Endothelial cell of umbilical vein (primary cell): ENCODE measurements at regions not wholly inside any gene's neighbourhood (a gene's known extent, or its start where the extent isn't known, plus 50 kb on each side); places are given as distances from the start of the nearest gene placed in this dataset.

ENCODE experiments used
- BruUV-seq: library from RNA; stranded (reverse); fragments of 400-500 nt; replicated peaks from 2 replicates; lab custom pipeline; 2021; lab: Mats Ljungman, UMichigan
- CTCF ChIA-PET: fragments of 300-600, 350-600 bp; sonication (Branson Sonifier 250); formaldehyde crosslinking; loops from one replicate; lab custom pipeline; 2021; ENCODE audit warnings: antibody characterized with exemption, inconsistent platforms; lab: Charles Lee
- POLR2A ChIA-PET: fragments of 300-600, 350-600 bp; sonication (Branson Sonifier 250); formaldehyde crosslinking; loops from one replicate; lab custom pipeline; 2021; ENCODE audit warnings: antibody characterized with exemption, inconsistent platforms; lab: Charles Lee
- DNase-seq: peaks from one replicate; pipeline ENCODE4 v3.0.0-alpha.2; 2011; ENCODE audit warnings: low read depth, low spot score
- FAIRE-seq: peaks from 2 replicates; lab custom pipeline; 2011; peaks lifted over from hg19 to GRCh38; lab: Jason Lieb, UNC
- H2AFZ ChIP-seq: 2 replicates; pipeline ENCODE4 v1.6.0; 2012; ENCODE audit warnings: low read depth, low read length, control low read depth, inconsistent platforms
- H3K27ac ChIP-seq: 2 replicates; pipeline ENCODE4 v1.5.1; 2011; ENCODE audit warnings: low read depth, mild to moderate bottlenecking, control low read depth, low read length, moderate library complexity; ENCODE audit not compliant: insufficient read depth
- H3K27me3 ChIP-seq, 2 experiments: 2 replicates each; pipeline versions ENCODE4 v1.6.0 to v1.6.1; 2011; ENCODE audit warnings: low read length in 2 of 2, mixed read lengths in 1 of 2; ENCODE audit not compliant: control insufficient read depth in 2 of 2, insufficient read depth in 2 of 2
- H3K36me3 ChIP-seq, 2 experiments: 2 replicates in 1 of 2; 3 replicates in 1 of 2; pipeline ENCODE4 v1.5.1; 2011; ENCODE audit warnings: low read length in 2 of 2, mild to moderate bottlenecking in 1 of 2, moderate library complexity in 1 of 2; ENCODE audit not compliant: control insufficient read depth in 2 of 2, insufficient read depth in 2 of 2; ENCODE audit errors: extremely low read depth in 1 of 2
- H3K4me1 ChIP-seq: 3 replicates; pipeline ENCODE4 v1.5.1; 2011; ENCODE audit warnings: mild to moderate bottlenecking, low read length; ENCODE audit not compliant: control insufficient read depth, insufficient read depth; ENCODE audit errors: extremely low read depth
- H3K4me2 ChIP-seq: 2 replicates; pipeline ENCODE4 v1.6.1; 2011; ENCODE audit warnings: low read length, control low read depth, mixed read lengths; ENCODE audit not compliant: insufficient read depth
- H3K4me3 ChIP-seq, 3 experiments: fragments of 200-600 bp in 1 of 3; sonication (generic), shearing (Covaris generic) in 1 of 3; replicated peaks in 1 of 3; 2 replicates each; pipeline ENCODE4 v1.5.1; 2011 to 2016; ENCODE audit warnings: control low read depth in 3 of 3, low read length in 3 of 3, mild to moderate bottlenecking in 2 of 3, inconsistent platforms in 1 of 3, low read depth in 1 of 3, moderate library complexity in 1 of 3; ENCODE audit not compliant: insufficient read depth in 1 of 3
- H3K79me2 ChIP-seq: 2 replicates; pipeline ENCODE4 v1.6.0; 2012; ENCODE audit warnings: low read length, inconsistent platforms; ENCODE audit not compliant: control insufficient read depth, insufficient read depth
- H3K9ac ChIP-seq: replicated peaks from 2 replicates; pipeline ENCODE3; 2011; ENCODE audit warnings: low read length, control low read depth; ENCODE audit not compliant: insufficient read depth; ENCODE audit errors: extremely low read depth
- H3K9me1 ChIP-seq: replicated peaks from 3 replicates; pipeline ENCODE4 v1.6.0; 2011; ENCODE audit warnings: mild to moderate bottlenecking, low read length; ENCODE audit not compliant: control insufficient read depth, insufficient read depth; ENCODE audit errors: extremely low read depth
- H3K9me3 ChIP-seq: replicated peaks from 2 replicates; pipeline ENCODE4 v1.5.1; 2012; ENCODE audit warnings: low read length, inconsistent platforms; ENCODE audit not compliant: control insufficient read depth, insufficient read depth
- H4K20me1 ChIP-seq: replicated peaks from 2 replicates; pipeline ENCODE3; 2011; ENCODE audit warnings: mild to moderate bottlenecking, low read length; ENCODE audit not compliant: control insufficient read depth, insufficient read depth; ENCODE audit errors: extremely low read depth
- EZH2 ChIP-seq: IDR thresholded peaks from 2 replicates; pipeline ENCODE4 v1.6.1; 2012; ENCODE audit warnings: borderline replicate concordance, low read depth, mild to moderate bottlenecking, moderate library complexity, low read length, inconsistent platforms; ENCODE audit not compliant: severe bottlenecking
- FOS ChIP-seq: IDR thresholded peaks from 2 replicates; pipeline ENCODE4 v1.6.1; 2011; ENCODE audit warnings: mild to moderate bottlenecking, low read length, moderate library complexity, borderline replicate concordance; ENCODE audit not compliant: insufficient read depth
- GATA2 ChIP-seq: IDR thresholded peaks from 2 replicates; pipeline ENCODE4 v1.7.0; 2011; ENCODE audit warnings: low read depth, mild to moderate bottlenecking, moderate library complexity, mixed read lengths, low read length; ENCODE audit not compliant: insufficient read length, insufficient read depth
- MAX ChIP-seq: IDR thresholded peaks from 2 replicates; pipeline ENCODE4 v1.6.1; 2011; ENCODE audit not compliant: insufficient read depth, insufficient read length
- POLR2A ChIP-seq: IDR thresholded peaks from 2 replicates; pipeline ENCODE4 v1.6.1; 2012; ENCODE audit warnings: low read depth, mild to moderate bottlenecking, control low read depth, low read length
- POLR2AphosphoS5 ChIP-seq: IDR thresholded peaks from 2 replicates; pipeline ENCODE4 v1.6.1; 2012; ENCODE audit warnings: low read depth, mild to moderate bottlenecking, control low read depth, low read length, moderate library complexity; ENCODE audit not compliant: insufficient read depth
- dilution Hi-C: fragments of 300-500 bp; cut with MboI; formaldehyde crosslinking; loops from one replicate; pipeline ENCODE4 v1.15.0; 2019; ENCODE audit warnings: low sequenced_read_pairs; ENCODE audit not compliant: extremely low pct_ligation_motif_present
- intact Hi-C: fragments of 100-400 bp; cut with micrococcal nuclease; formaldehyde crosslinking; loops from one replicate; pipeline ENCODE4 v1.10.0; 2022
- TF ChIP-seq, protein P1 (sequence below), 2 donors: IDR thresholded peaks; 1 replicate in 1 of 2; 2 replicates in 1 of 2; pipeline ENCODE4 v1.5.1; 2011; ENCODE audit warnings: low read length in 2 of 2, mild to moderate bottlenecking in 2 of 2, moderate library complexity in 2 of 2, control low read depth in 1 of 2, inconsistent platforms in 1 of 2, low read depth in 1 of 2; ENCODE audit not compliant: insufficient read depth in 1 of 2; ENCODE audit errors: extremely low read depth in 1 of 2

- no peaks in the 10 kb centered on the region for H3K9me1 ChIP-seq
- TF ChIP-seq POLR2A (no peak), GATA2 (no peak), EZH2 (no peak), POLR2AphosphoS5 (no peak), MAX (no peak)
- DNase-seq (no peak), FAIRE-seq (no peak)
- H3K4me3 ChIP-seq: no peak overlapping the region
- BruUV-seq: no TSS peak
- no peak overlapping the region for H2AFZ ChIP-seq
- dilution Hi-C loops: no loop called here
- no peaks in the 10 kb centered on the region for H3K4me1 ChIP-seq
- H3K79me2 ChIP-seq: no peaks in the 10 kb centered on the region
- H3K27ac ChIP-seq: no peak overlapping the region
- H3K9me3 ChIP-seq: no peaks in the 10 kb centered on the region
- H3K27me3 ChIP-seq: peaks cover 5 to 6% of the 10 kb centered on the region in 2 experiments
- no peak overlapping the region for H3K4me2 ChIP-seq
- no peak overlapping the region for H3K9ac ChIP-seq
- no peaks in the 10 kb centered on the region for H4K20me1 ChIP-seq
- ChIA-PET POLR2A (no interaction called here), CTCF (no interaction called here)
- intact Hi-C loops: no loop called here
- H3K36me3 ChIP-seq: no peaks in the 10 kb centered on the region
Observed at GRCh38 chr10:112883360-112884178, 66.5 kb upstream of the TCF7L2 start.

DNA sequence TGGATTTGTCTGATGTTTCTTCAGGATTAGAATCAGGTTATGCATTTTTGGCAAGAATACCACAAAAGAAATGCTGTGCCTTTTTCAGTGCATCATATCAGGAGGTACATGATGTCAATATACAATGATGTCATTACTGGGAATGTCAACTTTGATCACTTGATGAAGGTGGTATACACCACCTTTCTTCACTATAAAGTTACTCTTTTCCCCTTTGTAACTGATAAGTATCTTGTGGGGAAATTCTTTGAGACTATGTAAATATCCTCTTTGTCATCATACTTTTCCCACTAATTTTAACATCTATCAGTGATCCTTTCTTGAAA lies 65.9 kb upstream of the TCF7L2 start:
- CTCF ChIA-PET: no interaction called here
- intact Hi-C loops: no loop called here

More for the DNA sequence above, 65.9 kb upstream of the TCF7L2 start:
- POLR2A ChIA-PET: no interaction called here
- BruUV-seq: no TSS peak
- Histone ChIP-seq H3K27ac (no peak overlapping the region), H3K9ac (no peak overlapping the region), H3K27me3 (peaks cover 7% of the 10 kb centered on the region in 2 experiments), H2AFZ (no peak overlapping the region), H3K36me3 (no peaks in the 10 kb centered on the region), H4K20me1 (no peaks in the 10 kb centered on the region), H3K4me1 (no peaks in the 10 kb centered on the region), H3K79me2 (no peaks in the 10 kb centered on the region), H3K9me1 (no peaks in the 10 kb centered on the region), H3K4me3 (no peak overlapping the region), H3K9me3 (no peaks in the 10 kb centered on the region), H3K4me2 (no peak overlapping the region)
- no peak for TF ChIP-seq FOS
- TF ChIP-seq, protein P1, sequence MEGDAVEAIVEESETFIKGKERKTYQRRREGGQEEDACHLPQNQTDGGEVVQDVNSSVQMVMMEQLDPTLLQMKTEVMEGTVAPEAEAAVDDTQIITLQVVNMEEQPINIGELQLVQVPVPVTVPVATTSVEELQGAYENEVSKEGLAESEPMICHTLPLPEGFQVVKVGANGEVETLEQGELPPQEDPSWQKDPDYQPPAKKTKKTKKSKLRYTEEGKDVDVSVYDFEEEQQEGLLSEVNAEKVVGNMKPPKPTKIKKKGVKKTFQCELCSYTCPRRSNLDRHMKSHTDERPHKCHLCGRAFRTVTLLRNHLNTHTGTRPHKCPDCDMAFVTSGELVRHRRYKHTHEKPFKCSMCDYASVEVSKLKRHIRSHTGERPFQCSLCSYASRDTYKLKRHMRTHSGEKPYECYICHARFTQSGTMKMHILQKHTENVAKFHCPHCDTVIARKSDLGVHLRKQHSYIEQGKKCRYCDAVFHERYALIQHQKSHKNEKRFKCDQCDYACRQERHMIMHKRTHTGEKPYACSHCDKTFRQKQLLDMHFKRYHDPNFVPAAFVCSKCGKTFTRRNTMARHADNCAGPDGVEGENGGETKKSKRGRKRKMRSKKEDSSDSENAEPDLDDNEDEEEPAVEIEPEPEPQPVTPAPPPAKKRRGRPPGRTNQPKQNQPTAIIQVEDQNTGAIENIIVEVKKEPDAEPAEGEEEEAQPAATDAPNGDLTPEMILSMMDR (IDR thresholded peaks at IDR 0.05; ENCODE audit: extremely low read depth in 1 of 2, insufficient read depth in 1 of 2, low read depth in 1 of 2, low read length in 2 of 2): no peak
- no peak for TF ChIP-seq EZH2
- TF ChIP-seq GATA2: peak; percentile 26
- DNase-seq: no peak
- FAIRE-seq: no peak
- dilution Hi-C loops: no loop called here
